DMS 273 (cell line): ENCODE measurements at regions not wholly inside any gene's neighbourhood (a gene's known extent, or its start where the extent isn't known, plus 50 kb on each side); places are given as distances from the start of the nearest gene placed in this dataset.

Source experiments
- DNase-seq: peaks from one replicate; lab custom pipeline; 2025; ENCODE audit not compliant: unreplicated experiment; lab: John Stamatoyannopoulos, UW

DNA sequence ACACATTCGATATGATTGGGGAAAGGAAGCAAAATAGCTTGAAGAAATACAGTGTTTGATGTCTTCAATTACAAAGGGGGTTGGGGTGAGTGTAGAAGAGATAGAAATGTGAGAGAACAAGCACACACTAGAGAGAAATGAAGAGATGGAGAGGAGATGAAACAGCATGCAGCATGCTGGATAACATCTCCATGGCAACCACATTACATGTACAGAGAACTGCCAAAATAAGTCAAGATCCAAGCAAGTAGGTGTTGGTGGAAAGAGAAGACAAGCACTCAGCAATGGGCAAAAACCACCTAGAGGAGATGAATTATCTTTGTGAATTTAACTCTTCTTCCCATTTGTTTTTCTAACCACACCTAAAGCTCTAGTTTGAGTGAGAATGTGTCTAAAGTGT is 289.8 kb downstream of the GRIN2B start:
- DNase-seq = no peak

DNA sequence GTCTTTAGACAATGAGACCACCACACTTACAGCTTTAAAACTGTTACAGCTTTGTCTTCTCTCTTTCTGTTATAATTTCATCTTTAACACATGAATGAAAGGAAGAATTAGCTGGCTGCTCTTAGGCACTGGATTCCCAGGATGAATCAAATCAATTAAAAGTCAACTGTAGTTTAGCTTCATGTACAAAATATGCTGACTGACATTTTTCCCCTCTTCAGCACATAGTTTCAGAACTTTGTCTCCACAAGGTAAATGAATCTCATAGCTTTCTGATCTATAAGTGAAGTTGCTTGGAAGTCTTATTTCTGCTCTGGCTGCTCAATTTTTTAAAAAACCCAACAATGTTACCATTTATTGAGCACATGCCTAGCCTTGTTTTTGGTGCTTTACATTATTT is 293.8 kb downstream of the GRIN2B start:
- DNase-seq = no peak

DNA sequence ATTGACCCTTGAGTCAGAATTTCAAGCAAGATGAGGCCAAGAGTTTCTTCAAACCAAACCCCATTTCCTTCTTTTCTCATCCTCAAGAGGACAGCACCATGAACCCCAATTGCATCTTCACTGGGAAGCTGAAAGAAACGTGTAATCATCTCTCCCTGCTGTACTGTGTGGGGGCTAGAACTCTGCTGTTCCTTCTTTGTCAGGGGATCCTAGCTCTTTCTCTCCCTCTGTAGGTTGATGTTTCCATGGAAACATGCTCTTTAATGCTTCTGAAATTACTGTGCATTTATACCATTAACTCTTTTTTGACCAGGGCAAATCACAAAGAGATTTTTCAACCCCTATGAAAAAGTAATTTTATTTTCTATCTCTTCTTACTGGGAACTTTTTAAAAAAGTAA is 295.1 kb downstream of the GRIN2B start:
- no peak for DNase-seq

DNA sequence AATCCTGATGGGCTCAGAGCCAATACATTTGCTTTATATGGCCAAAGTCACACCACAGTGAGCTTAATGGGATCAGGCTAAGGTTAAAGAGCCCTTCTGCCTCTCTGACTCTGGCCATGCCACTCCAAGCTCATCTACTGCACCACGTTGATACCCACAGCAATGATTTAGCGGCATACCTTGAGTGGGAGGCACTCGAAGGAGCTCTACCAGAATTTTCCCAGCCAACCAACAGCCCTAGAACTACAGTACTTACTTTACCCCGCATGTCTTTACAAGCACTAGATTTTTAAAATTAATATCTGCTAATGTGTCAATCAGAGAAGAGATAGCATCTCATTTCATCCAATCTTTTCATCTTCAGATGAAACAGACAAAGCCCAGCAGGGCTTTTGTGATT is 300.5 kb downstream of the GRIN2B start:
- DNase-seq = no peak

DNA sequence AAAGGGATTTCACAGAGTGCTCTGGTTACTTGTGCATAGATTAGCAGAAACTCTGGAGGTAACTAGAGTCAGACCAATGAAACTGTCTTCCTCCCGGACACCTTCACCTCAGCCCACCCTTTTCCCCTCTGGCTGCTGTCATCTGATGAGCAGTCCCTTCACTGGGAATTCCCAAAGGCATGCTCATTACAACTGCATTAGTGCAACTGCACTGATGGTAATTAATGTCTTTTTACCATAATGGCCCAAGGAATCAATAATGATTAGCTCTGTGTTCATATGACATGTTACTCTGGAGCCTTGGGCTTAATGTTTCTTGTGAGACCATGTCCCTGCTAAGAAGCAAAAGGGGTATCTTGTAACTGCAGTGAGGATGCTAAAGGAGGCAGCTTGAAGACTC is 304.5 kb downstream of the GRIN2B start:
- DNase-seq = no peak

DNA sequence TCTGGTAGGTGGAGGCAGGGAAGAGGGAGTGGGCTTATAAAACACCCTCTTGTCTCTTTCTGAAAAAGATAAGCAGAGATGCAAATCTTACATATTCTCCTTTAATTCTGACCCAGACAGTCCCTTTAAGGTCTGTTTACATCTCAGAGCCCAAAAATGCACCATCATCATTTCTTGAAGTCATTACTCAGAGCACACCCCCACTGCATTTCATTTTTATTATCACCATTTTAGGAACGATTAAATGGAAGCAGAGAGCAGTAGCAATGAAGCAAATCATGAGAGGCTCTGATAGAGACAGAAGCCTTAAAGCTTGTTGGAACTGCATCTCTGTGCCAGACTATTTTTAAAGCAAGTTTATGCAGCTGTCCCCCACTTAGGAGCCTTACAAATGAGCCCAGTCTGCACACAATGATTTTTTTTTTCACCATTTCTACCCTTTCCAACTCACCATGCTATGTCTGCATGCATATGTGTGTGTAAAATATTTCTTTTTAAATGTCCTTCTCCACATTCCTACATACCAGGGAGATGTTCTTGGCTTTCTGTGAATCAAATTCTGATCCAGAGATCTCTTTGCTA is 311.0 kb downstream of the GRIN2B start:
- DNase-seq = no peak

DNA sequence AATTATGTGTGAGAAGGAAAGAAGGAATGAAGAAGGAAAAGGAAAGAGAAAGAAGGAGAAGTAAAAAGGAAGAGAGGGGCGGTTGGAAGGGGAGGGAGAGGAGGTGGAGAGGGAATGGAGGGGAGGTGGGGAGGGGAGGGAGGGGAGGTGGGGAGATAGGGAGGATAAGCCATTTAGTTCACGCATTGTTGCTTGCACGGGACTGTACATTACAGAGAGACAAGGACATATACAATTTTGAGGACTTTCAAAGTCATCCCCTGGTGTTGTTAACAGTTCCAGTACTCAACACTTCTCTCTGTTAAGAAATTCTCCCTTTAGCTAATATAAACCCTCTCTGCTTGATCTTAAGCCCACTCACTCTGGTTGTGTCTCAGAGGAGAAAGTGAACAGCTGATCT is 312.5 kb downstream of the GRIN2B start:
- DNase-seq = no peak

DNA sequence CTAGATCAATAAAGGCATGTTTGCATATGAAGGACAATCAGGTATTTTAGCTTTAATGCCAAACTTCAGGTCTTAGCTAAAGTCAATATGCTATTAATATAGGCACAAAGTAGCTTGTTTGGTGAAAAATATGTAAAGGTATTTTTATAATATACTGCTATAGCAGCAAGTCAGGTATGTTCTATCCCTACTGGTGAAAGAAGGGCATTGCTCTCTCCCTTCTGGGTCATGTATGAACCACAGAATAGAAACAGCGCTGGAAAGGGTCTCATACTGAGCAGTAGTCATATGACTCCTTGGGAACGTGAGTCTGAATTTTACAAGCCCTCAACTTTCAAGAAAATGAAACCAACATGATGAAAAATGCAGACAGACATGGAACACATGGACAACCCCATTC is 314.6 kb downstream of the GRIN2B start:
- no peak for DNase-seq

DNA sequence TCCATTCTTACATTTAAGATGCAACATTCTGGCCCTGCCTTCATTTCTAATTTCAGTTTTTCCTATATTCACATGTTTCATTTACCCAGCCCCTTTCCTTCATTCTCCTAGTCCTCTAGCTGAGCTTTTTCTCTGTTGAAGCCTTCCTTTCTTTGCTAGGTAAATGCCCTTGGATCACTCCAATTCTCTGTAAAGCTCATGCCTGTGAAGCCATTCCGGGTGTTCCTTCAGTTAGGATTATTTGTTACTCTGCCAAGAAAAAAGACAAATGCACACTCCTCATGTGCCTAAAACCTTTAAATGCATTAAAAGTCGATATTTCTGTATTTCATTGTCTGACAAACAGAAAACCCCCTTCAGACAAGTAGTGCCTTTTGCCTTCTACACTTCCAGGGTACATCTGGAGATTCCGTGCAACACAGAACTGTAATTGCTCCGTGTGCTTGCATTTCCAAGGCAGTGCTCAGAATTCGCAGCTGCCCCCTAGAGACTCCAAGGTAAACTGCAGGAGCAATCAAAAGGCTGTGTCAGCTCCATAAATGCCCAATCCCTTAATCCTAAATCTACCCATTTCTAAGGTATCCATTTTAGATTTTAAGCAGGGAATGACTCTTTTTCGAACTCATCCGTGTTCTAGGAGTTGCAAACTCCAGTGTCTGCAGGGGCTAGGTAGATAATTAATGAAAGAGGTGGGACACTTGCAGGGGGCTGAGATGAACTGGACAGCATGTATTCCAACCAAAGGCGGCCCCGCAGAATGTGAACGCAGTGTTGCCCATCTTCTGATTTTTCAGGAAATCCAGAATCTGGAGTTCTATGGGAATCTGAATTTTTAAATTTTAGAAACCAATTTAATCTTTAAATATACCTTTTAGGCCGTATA is 320.2 kb downstream of the GRIN2B start:
- DNase-seq = peak; percentile 69

DNA sequence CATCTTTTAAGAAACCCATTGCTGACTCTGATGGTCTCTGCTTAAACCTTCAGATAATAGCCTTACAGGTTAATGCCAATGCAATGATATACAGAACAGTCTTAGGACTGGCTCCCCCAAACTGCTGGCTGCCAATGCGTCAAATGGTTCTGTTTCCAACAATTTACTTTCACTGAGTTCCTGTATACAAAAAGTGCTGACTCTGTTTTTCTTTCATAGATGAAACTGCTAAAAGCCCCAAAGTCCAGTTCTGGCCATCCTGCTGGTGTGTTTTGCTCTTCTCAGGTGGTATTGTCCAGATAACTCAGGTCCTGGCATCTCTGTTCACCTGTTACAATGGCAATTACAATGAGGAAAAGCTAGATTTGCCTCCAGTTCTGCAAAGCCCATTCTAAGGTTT is 326.9 kb downstream of the GRIN2B start:
- no peak for DNase-seq

DNA sequence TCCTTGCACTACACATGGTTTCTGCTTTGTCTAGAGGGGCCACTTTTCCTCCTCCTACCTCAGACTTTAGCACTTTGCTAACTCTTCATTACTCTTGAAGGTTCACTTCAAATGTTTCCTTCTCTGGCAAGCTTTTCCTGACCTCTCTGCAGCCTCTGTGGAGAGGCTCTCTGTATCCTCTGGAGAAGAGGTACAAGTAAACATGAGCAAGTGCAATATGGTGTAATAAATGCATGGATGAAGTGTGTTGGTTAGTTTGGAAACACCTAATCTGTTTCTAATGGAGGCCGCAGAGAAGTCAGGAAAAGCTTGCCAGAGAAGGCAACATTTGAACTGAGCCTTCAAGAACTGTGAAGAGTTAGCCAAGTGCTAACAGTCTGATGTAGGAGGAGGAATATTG is 329.3 kb downstream of the GRIN2B start:
- no peak for DNase-seq

DNA sequence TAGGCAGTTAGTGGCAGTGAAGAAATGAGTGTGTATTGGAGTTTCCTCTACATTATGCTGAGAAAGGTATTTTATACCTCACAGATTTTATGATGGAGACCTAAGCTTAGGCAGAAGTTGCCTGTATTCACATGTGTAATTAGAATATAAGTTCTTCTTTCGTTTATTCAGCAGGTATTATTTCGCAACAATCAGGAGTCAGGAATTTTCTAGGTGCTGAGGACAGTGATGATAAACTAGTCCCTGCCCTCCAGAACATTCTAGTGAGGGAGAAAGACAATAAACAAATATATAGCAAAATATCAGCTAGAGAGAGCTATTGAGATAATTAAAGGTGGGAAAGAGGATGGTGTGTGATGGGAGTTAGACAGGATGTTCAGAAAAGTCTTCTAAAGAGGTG is 345.7 kb downstream of the GRIN2B start:
- no peak for DNase-seq

DNA sequence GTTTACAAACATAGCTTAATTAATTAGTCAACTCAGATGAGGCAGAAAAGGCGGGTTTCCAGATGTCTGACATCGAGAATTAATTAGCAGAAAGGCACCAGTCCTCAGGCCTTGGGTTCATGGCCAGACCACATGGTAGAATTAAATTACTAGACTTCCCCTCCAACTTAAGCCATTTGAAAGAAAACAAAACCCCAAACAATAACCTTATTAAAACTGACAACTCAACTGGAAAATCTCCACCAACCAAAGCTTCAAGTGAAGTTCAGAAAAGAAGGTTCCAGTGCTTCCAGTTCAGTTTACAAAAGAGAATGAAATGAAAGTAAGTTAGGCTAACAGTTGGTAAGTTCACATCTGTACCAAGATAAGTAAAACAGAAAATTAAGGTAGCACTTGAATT is 349.5 kb downstream of the GRIN2B start:
- no peak for DNase-seq

DNA sequence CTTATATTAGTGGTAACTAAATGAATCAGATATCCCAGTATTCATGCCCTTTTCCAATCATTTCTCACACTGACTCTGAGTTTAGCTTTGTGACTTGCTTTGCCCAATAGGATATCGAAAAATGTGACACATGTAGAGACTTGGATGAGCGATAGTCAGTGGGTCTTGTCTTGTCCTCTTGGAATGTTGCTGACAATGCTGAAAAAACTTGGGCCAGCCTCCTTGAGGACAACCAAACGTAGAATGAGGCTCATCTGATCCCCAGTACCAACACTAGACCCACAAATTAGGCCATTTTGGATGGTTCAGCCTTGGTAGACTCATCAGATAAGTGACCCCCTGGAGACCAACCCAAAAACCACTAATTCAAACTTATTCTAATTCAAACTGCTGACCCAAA is 351.0 kb downstream of the GRIN2B start:
- DNase-seq = no peak

DNA sequence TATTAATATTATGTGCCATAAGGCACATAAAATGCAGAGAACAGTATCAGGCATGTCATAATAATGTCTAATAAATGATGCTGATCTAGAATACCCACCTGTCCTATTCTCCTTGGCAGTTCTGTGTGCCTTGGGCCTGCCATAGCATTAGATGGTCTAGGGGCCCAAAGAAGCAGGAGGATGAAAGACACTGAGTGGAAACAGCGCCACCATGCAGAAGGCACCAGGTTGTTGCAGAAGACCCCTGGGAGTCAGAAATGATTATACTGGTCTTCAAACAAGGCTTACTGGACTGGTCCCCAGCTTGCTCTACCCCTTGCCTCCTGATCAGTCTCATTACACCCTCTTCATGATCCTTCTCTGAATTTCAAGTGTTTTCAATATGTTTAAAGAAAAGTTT is 353.3 kb downstream of the GRIN2B start:
- DNase-seq = no peak

DNA sequence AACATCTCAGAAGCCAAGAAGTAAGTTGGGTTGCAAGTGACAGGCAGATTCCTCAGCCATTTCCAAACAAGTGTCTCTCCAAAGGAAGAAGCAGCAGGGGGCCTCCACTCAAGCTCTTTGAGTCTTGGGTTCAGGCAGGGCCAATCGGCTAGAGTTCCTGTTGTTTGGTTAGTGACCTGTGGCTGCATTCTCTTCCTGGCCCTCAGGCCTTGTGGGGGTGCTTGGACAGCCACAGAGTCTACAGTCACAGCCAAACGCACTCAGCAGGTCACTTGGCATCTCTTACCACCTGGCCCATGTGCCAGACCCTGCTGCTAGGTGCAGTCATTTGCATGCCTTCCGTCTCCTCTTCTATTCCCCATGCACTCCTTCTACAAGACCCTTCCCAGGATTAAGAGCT is 353.9 kb downstream of the GRIN2B start:
- DNase-seq = no peak

DNA sequence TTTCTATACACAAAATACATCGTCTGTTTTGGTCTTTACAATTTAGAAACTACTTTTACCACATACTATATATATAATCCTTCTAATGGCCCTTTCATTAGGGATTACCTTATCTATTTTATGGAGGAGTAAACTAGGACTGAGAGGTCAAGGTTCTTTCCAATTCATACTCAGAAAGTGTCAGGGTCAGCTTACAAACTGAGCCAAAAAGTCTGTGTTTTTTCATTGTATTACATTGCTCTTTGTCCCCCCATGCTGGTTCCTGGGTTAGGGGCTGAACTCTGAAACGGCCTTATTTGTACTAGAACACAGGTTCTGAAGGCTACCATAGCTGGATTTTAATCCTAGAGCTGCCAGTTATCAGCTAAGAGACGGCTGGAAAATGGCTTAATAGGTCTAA is 368.1 kb downstream of the GRIN2B start:
- no peak for DNase-seq

DNA sequence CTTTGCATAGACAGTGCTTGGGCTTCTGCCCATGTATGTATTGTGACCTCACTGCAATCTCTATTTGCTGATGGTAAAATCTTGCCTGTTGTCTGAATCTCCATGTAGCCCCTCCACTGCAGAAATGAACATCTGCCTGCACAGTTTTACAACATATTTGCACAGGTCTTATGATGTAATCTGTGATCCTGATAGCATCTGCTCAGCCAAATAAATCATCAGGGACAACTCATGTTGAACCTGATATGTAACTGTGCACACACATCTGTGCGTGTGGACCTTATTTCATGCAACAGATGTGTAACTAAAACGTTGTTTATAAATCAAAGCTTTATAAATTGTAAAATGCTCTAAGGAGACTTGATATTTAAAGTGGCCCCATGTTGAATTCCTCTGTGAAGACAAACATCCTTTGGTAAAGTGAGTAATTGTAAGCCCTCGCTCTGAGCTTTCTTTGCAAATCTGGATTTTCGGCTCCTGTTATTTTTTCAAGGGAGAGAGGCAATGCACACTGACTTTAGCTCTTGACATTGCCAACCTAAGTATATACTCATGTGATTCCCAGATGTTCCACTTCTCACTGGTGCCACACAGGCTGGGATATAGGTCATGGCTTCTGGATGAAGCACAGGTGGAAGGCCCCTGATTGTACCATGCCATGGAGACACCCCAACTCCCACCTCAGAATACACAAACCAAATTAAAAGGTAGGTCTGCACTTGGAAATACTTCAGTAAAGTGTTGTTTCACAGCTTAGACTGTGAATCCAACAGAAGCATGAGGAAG is 371.3 kb downstream of the GRIN2B start:
- DNase-seq = peak; percentile 91

DNA sequence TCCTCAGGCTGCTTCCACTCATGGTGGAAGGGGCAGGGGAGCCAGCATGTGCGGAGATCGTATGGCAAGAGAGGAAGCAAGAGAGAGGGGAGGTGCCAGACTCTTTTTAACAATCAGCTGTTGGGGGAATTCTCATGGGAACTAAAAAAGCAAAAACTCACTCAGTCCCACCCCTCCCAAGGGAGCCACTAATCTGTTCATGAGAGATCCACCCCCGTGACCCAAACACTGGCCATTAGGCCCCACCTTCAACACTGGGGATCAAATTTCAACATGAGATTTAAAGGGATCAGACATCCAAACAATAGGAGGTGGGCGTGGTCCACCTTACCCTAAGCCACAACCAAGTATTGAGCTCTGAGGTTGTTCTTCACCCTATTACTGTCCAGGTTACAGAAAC is 375.1 kb downstream of the GRIN2B start:
- peak; percentile 0 for DNase-seq

DNA sequence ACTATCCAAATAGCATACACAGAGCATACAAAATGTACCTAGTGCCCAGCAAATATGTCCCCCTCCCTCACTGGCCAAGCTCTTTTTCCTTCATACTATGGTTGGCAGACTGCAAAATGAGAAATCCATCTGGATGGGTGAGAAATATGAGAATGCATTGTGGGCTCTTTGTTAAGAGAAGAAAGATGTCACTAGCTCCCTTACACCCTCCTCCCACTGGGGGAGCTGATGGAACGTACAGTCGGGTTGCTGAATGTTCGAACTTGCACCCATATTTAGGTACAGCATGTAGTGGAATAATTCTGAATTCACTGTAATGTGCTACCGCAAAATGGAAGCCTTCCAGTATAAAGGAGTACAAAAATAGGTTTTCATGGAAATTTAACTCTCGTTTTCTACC is 377.4 kb downstream of the GRIN2B start:
- DNase-seq = peak; percentile 1

DNA sequence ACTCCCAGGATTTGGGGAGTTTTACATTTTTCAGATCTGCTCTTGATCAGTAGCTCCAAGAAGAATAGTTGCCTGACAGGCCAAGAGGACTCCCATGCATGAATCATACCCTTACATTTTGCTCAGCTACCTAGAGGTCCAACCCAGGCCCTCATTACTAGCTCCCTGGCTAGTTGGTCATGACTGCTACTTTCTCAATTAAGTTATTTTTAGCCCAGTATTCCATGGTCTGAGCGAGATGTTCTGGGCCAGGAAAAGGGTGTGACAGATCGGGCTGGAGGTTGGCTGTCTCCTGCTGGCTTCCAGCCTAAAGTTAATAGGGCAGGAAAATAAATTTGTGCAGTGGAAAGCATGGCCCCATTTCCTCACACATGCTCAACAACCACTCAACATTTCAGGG is 379.2 kb downstream of the GRIN2B start:
- peak; percentile 12 for DNase-seq

DNA sequence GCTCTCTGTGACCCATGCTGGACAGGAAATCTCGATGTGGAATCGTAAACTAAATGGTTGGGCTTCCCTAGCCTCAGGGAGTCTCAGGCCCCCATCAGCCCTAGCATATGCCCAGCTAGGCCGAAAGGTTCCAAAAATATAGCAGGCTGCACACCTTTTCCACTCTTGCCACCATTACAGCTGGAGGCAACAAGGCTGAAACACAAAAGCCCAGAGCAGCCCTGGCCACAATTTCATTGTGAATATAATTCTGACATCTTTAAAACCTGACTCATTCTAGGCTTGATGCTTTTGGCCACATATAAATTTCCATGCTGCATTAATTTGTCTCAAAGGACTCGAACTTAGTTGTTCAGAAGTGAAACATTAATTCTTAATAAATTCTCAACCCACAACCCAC is 382.2 kb downstream of the GRIN2B start:
- DNase-seq = no peak
